ENCODE measurements at regions not wholly inside any gene's neighbourhood (a gene's known extent, or its start where the extent isn't known, plus 50 kb on each side); places are given as distances from the start of the nearest gene placed in this dataset.
"Not testable (repeated sequence)": the region's sequence is repeated elsewhere in the genome, so short reads cannot be mapped to it uniquely, and the experiment has no call there.

- peaks cover 2% of the 10 kb centered on the region; the same call in 1 of the 2 replicates for H3K9me3 ChIP-seq
- no peaks in the 10 kb centered on the region for H3K36me3 ChIP-seq
- peaks cover 29% of the 10 kb centered on the region for H3K4me1 ChIP-seq
- no peak overlapping the region for H3K4me3 ChIP-seq (ENCODE audit: low read depth, low read length)
- DNase-seq: peak; percentile 100
- no peaks in the 10 kb centered on the region for H3K27me3 ChIP-seq
- TF ChIP-seq CTCF (IDR thresholded peaks at IDR 0.05; ENCODE audit: low read depth, low read length): no peak
These were observed 85.7 kb downstream of the MYCN start for GRCh38 chr2:16025876-16026640.

GRCh38 chr2:16025211-16025875 is 85.0 kb downstream of the MYCN start:
- H3K36me3 ChIP-seq: no peaks in the 10 kb centered on the region
- TF ChIP-seq CTCF (IDR thresholded peaks at IDR 0.05; ENCODE audit: low read depth, low read length): no peak
- no peak overlapping the region for H3K4me3 ChIP-seq (ENCODE audit: low read depth, low read length)
- DNase-seq: peak; percentile 99
- H3K9me3 ChIP-seq: peaks cover 2% of the 10 kb centered on the region; the same call in 1 of the 2 replicates
- no peaks in the 10 kb centered on the region; the same call in 1 of the 2 replicates for H3K27me3 ChIP-seq
- H3K4me1 ChIP-seq: peaks cover 29% of the 10 kb centered on the region

- not testable (repeated sequence) for H3K4me3 ChIP-seq (ENCODE audit: low read depth, low read length); H3K36me3 ChIP-seq; H3K9me3 ChIP-seq; H3K27me3 ChIP-seq
- peak; percentile 96 for DNase-seq
- peaks cover 29% of the 10 kb centered on the region for H3K4me1 ChIP-seq
These were observed 84.3 kb downstream of the MYCN start for GRCh38 chr2:16024628-16025027.

- peak; percentile 90 for DNase-seq
- TF ChIP-seq CTCF (IDR thresholded peaks at IDR 0.05; ENCODE audit: low read depth, low read length): no peak
- Histone ChIP-seq H3K4me1 (peaks cover 29% of the 10 kb centered on the region), H3K27me3 (no peaks in the 10 kb centered on the region; the same call in 1 of the 2 replicates), H3K4me3 (ENCODE audit: low read depth, low read length) (no peak overlapping the region), H3K36me3 (no peaks in the 10 kb centered on the region), H3K9me3 (peaks cover 2% of the 10 kb centered on the region; the same call in 1 of the 2 replicates)
These were observed 83.4 kb downstream of the MYCN start for GRCh38 chr2:16023506-16024360.

- Histone ChIP-seq H3K36me3 (no peaks in the 10 kb centered on the region), H3K27me3 (no peaks in the 10 kb centered on the region; the same call in 1 of the 2 replicates), H3K4me3 (ENCODE audit: low read depth, low read length) (no peak overlapping the region), H3K9me3 (peaks cover 2% of the 10 kb centered on the region; the same call in 1 of the 2 replicates), H3K4me1 (peaks cover 29% of the 10 kb centered on the region)
- TF ChIP-seq CTCF (IDR thresholded peaks at IDR 0.05; ENCODE audit: low read depth, low read length): no peak
- peak; percentile 94 for DNase-seq
These were observed 82.3 kb downstream of the MYCN start for GRCh38 chr2:16022548-16023240.
